Bronchial epithelial cell (primary cell): ENCODE measurements at regions not wholly inside any gene's neighbourhood (a gene's known extent, or its start where the extent isn't known, plus 50 kb on each side); places are given as distances from the start of the nearest gene placed in this dataset.

Experiments used
- DNase-seq: peaks from one replicate; pipeline ENCODE4 v3.0.0-alpha.2; 2010; ENCODE audit warnings: low read depth
- FAIRE-seq: peaks from 2 replicates; lab custom pipeline; 2011; peaks lifted over from hg19 to GRCh38; lab: Jason Lieb, UNC
- H3K27me3 ChIP-seq: 2 replicates; pipeline ENCODE4 v1.5.1; 2011; ENCODE audit warnings: low read length; ENCODE audit not compliant: control insufficient read depth, insufficient read depth
- H3K36me3 ChIP-seq: 2 replicates; pipeline ENCODE4 v1.5.1; 2011; ENCODE audit warnings: low read length; ENCODE audit not compliant: control insufficient read depth, insufficient read depth
- H3K4me3 ChIP-seq: 2 replicates; pipeline ENCODE4 v1.5.1; 2011; ENCODE audit warnings: mild to moderate bottlenecking, low read depth, low read length, control low read depth
- TF ChIP-seq, protein P1 (sequence below): IDR thresholded peaks from 2 replicates; pipeline ENCODE4 v1.5.1; 2011; ENCODE audit warnings: mild to moderate bottlenecking, moderate library complexity, low read length, control low read depth, inconsistent platforms; ENCODE audit not compliant: insufficient read depth, severe bottlenecking

DNA sequence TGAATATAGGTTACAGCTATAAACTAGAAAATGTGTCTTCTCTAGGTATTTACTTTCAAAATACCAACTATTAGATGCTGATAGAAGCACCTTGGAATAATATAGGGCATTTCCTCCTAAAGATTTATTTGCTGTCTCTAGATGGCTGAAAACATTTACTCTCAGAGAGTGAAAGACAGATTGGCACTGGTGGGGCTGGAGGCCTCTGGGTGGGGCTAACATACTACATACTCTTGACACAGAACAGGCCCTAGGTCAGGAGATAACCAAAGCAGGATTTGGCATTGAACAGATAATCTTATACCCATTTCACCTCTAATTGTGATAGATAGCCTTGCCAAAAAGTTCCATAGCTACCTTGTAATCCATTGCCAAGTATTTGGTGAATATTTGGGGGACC is 253.3 kb upstream of the TBC1D5 start:
- DNase-seq (no peak), FAIRE-seq (no peak)
- Histone ChIP-seq H3K4me3 (no peak overlapping the region), H3K36me3 (no peaks in the 10 kb centered on the region), H3K27me3 (no peaks in the 10 kb centered on the region)
- TF ChIP-seq, protein P1, sequence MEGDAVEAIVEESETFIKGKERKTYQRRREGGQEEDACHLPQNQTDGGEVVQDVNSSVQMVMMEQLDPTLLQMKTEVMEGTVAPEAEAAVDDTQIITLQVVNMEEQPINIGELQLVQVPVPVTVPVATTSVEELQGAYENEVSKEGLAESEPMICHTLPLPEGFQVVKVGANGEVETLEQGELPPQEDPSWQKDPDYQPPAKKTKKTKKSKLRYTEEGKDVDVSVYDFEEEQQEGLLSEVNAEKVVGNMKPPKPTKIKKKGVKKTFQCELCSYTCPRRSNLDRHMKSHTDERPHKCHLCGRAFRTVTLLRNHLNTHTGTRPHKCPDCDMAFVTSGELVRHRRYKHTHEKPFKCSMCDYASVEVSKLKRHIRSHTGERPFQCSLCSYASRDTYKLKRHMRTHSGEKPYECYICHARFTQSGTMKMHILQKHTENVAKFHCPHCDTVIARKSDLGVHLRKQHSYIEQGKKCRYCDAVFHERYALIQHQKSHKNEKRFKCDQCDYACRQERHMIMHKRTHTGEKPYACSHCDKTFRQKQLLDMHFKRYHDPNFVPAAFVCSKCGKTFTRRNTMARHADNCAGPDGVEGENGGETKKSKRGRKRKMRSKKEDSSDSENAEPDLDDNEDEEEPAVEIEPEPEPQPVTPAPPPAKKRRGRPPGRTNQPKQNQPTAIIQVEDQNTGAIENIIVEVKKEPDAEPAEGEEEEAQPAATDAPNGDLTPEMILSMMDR, result no peak

DNA sequence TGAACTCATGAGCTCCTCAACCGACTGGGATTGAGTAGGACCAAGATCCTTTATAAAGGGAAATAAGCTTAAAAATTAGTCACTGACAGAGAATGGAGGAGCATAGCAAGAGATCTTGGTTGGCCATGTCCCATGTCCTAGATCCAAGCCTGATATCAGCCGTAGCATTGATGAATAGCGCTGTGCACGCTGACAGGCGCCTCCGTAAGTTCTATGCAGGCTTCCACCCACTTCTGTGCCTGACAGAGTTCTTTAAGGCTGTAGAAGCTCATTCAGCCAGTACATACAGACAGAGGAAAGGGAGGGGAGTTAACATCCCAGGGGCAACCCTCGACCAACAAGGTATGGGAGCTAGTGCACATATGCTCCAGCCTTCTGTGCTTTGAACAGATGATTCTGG is 251.7 kb upstream of the TBC1D5 start:
- H3K4me3 ChIP-seq, result no peak overlapping the region
- TF ChIP-seq, protein P1, result no peak
- no peaks in the 10 kb centered on the region for H3K36me3 ChIP-seq
- DNase-seq, result no peak
- no peak for FAIRE-seq
- H3K27me3 ChIP-seq, result no peaks in the 10 kb centered on the region

DNA sequence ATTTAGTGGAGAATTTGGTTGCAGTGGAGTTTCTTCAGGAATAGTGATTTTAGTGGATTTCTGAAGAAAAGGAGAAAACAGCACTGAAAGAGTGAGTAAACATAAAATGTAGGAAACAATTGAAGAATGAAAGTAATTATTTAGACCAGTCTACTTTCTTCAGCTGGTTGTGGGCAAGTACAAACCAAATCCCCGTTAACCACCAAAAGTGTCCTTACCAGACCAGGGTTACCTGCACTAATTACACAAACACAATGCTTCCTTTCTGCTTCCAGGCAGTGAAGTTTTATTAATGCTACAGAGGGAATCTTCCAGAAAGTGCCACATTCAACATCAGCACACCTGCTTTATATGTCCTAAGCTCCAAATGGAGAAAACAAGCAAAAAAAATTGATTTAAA is 248.0 kb upstream of the TBC1D5 start:
- DNase-seq (no peak), FAIRE-seq (no peak)
- Histone ChIP-seq H3K36me3 (no peaks in the 10 kb centered on the region), H3K27me3 (no peaks in the 10 kb centered on the region), H3K4me3 (no peak overlapping the region)
- TF ChIP-seq, protein P1, result no peak

DNA sequence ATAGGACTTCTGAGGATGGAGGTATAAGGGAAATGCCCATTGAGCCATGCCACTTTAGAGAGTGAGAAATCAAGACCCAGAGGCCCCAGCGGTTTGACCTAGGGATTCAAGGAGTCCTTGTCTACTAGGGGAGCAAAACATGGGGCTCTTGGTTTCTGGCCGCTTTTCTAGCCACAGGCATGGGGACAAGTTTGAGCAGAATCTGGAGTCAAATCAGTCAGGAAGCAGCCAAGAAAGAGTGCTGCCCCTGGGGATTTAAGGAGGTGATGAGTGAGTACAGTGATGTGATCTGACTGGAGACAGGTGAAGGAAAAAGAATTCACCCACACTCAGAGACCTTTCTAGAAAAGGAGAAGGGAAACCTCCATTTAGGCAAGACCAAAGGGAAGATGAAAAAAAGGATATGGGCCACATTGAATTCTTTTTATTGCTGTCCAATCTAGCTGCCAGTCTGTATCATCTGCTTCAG is 244.0 kb upstream of the TBC1D5 start:
- TF ChIP-seq, protein P1, result no peak
- Histone ChIP-seq H3K27me3 (no peaks in the 10 kb centered on the region), H3K4me3 (no peak overlapping the region), H3K36me3 (no peaks in the 10 kb centered on the region)
- peak; percentile 61 for DNase-seq
- FAIRE-seq, result no peak

DNA sequence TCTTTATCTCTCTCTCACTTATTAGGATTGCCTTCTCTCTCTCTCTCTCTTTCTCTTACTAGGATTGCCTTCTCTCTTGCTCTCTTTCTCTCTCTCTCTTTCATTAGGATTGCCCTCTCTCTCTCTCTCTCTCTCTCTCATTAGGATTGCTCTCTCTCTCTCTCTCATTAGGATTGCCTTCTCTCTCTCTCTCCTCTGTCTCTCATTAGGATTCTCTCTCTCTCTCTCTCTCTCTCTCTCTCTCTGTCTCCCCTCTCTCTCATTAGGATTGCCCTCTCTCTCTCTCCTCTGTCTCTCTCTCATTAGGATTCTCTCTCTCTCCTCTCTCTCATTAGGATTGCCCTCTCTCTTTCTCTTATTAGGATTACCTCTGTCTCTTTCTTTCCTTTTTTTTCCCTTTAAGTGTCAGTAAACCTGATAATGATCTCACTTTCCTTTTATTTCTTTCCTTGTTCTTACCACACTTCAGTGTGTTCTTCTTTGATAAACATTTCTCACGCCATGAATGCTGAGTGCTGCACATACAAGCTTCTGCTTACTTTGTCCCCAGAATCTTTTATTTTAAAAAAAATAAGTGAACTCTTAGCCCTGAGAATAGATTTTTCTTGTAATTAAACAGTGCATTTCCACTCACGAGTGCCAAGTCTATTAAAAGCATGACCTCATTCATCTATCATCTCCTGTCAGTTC is 243.4 kb upstream of the TBC1D5 start:
- DNase-seq, result no peak
- H3K4me3 ChIP-seq, result no peak overlapping the region
- TF ChIP-seq, protein P1, result no peak
- H3K36me3 ChIP-seq, result no peaks in the 10 kb centered on the region
- no peak for FAIRE-seq
- no peaks in the 10 kb centered on the region for H3K27me3 ChIP-seq

DNA sequence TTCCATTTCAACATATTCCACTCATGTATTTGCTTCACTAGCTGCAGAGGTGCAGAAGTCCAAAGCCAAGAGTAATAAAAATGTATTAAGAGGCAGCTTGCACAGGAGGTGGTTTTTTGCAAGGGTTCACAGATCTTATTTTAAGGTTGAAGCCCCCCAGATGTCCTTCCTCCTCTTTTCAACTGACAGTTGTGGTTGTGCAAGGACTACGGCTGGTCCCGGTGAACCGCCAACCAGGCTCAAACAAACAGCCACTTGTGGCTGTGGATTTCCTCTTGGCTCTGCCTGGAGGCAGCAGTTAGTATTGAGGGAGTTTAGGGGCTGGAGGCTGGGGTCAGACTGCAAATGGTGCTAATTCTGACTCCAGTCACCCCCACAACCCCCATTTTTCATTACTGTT is 240.7 kb upstream of the TBC1D5 start:
- Histone ChIP-seq H3K4me3 (no peak overlapping the region), H3K27me3 (no peaks in the 10 kb centered on the region), H3K36me3 (no peaks in the 10 kb centered on the region)
- FAIRE-seq (no peak), DNase-seq (no peak)
- TF ChIP-seq, protein P1, result no peak
